ENCODE measurements at regions not wholly inside any gene's neighbourhood (a gene's known extent, or its start where the extent isn't known, plus 50 kb on each side); places are given as distances from the start of the nearest gene placed in this dataset.

GRCh38 chr7:38017320-38017719 lies 96.9 kb downstream of the EPDR1 start (continued):
- TF ChIP-seq ZNF398 (tag by site-specific recombination; IDR thresholded peaks at IDR 0.05) (no peak), ZNF280C (tag by site-specific recombination; IDR thresholded peaks at IDR 0.05) (no peak), PATZ1 (tag by site-specific recombination; IDR thresholded peaks at IDR 0.05) (no peak), ZNF707 (tag by site-specific recombination; IDR thresholded peaks at IDR 0.05) (no peak), ZNF391 (tag by site-specific recombination; IDR thresholded peaks at IDR 0.05; ENCODE audit: borderline replicate concordance, low read depth) (no peak), MYNN (tag by site-specific recombination; IDR thresholded peaks at IDR 0.05; ENCODE audit: borderline replicate concordance) (no peak), ZNF677 (tag by site-specific recombination; IDR thresholded peaks at IDR 0.05) (no peak)

- no peaks in the 10 kb centered on the region for H3K4me1 ChIP-seq (ENCODE audit: control insufficient read depth, insufficient read depth, low read length)
- TF ChIP-seq IKZF3 (tag by site-specific recombination; IDR thresholded peaks at IDR 0.05) (no peak), ZNF140 (tag by site-specific recombination; IDR thresholded peaks at IDR 0.05) (no peak), ZNF266 (tag by site-specific recombination; IDR thresholded peaks at IDR 0.05; ENCODE audit: low read depth) (no peak), ZBTB48 (tag by site-specific recombination; IDR thresholded peaks at IDR 0.05) (no peak), ZNF202 (tag by site-specific recombination; IDR thresholded peaks at IDR 0.05; ENCODE audit: borderline replicate concordance) (no peak), ZBTB6 (tag by site-specific recombination; IDR thresholded peaks at IDR 0.05) (no peak), ZSCAN4 (tag by site-specific recombination; IDR thresholded peaks at IDR 0.05) (no peak), ZNF558 (tag by site-specific recombination; IDR thresholded peaks at IDR 0.05) (no peak), ZFP37 (tag by site-specific recombination; IDR thresholded peaks at IDR 0.05) (no peak)
- CTCF ChIA-PET: interaction anchor here (0.5 to 0.9 kb wide), 2 partner anchors 127 to 785 kb away, joined by 3 to 5 read pairs; no protein-coding TSS in a partner anchor
- POLR2A ChIA-PET: no interaction called here
- no peak overlapping the region for H3K4me3 ChIP-seq (ENCODE audit: low read depth, low read length)
- H3K27ac ChIP-seq (ENCODE audit: extremely low read depth, low read depth, low read length): no peak overlapping the region
- no peaks in the 10 kb centered on the region for H3K9me3 ChIP-seq (ENCODE audit: control insufficient read depth, insufficient read depth, low read depth, low read length)
- no peaks in the 10 kb centered on the region for H3K36me3 ChIP-seq (ENCODE audit: control insufficient read depth in 2 of 2, insufficient read depth in 1 of 2, low read length in 2 of 2)
Observed at GRCh38 chr7:38020121-38020785, 99.8 kb downstream of the EPDR1 start.

Data from HEK293 (cell line).